Suprapubic skin (tissue), 4 donors: ENCODE measurements at regions not wholly inside any gene's neighbourhood (a gene's known extent, or its start where the extent isn't known, plus 50 kb on each side); places are given as distances from the start of the nearest gene placed in this dataset.

ENCODE experiments used
- DNase-seq, 2 donors: peaks; one replicate each; pipeline ENCODE4 v3.0.0-alpha.2; 2019; ENCODE audit warnings: low spot score in 2 of 2
- H3K27ac ChIP-seq: fragments of 200-600 bp; sonication (generic); one replicate; pipeline ENCODE4 v1.5.1; 2019
- H3K27me3 ChIP-seq: fragments of 200-600 bp; sonication (generic); one replicate; pipeline ENCODE4 v1.5.1; 2019
- H3K36me3 ChIP-seq: fragments of 200-600 bp; sonication (generic); one replicate; pipeline ENCODE4 v1.5.1; 2019
- H3K4me1 ChIP-seq: fragments of 200-600 bp; sonication (generic); one replicate; pipeline ENCODE4 v1.5.1; 2019
- H3K4me3 ChIP-seq: fragments of 200-600 bp; sonication (generic); one replicate; pipeline ENCODE4 v1.5.1; 2019; ENCODE audit warnings: mild to moderate bottlenecking
- H3K9me3 ChIP-seq: fragments of 200-600 bp; sonication (generic); one replicate; pipeline ENCODE4 v1.5.1; 2019
- EP300 ChIP-seq: sonication (generic); formaldehyde crosslinking; IDR thresholded peaks from one replicate; pipeline ENCODE4 v1.6.1; 2017; ENCODE audit warnings: antibody characterized with exemption
- POLR2A ChIP-seq, 2 donors: fragments of 450-650 bp; IDR thresholded peaks; one replicate each; pipeline ENCODE4 v1.6.1; 2017; ENCODE audit warnings: antibody characterized with exemption in 2 of 2, mild to moderate bottlenecking in 2 of 2, moderate library complexity in 2 of 2
- POLR2AphosphoS5 ChIP-seq, 3 donors: sonication (generic); formaldehyde crosslinking; IDR thresholded peaks; one replicate each; pipeline ENCODE4 v1.6.1; 2017; ENCODE audit warnings: antibody characterized with exemption in 3 of 3
- WGBS: methylation state at CpG from one replicate; pipeline ENCODE4 v1.1.5; 2018; 5-methylcytosine and 5-hydroxymethylcytosine counted together
- TF ChIP-seq, protein P1 (sequence below), 2 donors: fragments of 200-600 bp in 1 of 2; fragments of 450-650 bp in 1 of 2; sonication (generic) in 1 of 2; IDR thresholded peaks; one replicate each; pipeline ENCODE4 v1.5.1; 2016 to 2019; ENCODE audit warnings: antibody characterized with exemption in 2 of 2, mild to moderate bottlenecking in 1 of 2, moderate library complexity in 1 of 2

DNA sequence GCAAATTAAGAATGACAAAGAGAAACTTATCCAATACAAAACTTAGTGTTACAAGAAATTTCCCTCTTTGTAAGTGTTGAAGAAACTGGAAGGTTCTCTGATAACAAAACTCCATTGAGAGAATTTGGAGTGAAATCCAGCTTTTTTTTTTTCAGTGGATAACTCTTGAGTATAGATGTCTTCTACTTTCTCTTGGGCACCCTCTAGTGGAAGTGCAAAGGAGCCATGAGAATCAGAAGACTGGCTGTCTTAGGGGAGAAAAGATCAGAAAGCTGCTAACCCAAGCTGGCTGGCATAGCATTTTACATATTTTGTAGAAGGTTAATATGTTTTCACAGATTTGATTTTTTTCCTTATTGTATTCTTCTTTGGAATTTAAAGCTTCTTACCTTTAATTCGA lies 138.8 kb upstream of the SATB2 start:
- no peaks in the 10 kb centered on the region for H3K27me3 ChIP-seq
- TF ChIP-seq, protein P1, sequence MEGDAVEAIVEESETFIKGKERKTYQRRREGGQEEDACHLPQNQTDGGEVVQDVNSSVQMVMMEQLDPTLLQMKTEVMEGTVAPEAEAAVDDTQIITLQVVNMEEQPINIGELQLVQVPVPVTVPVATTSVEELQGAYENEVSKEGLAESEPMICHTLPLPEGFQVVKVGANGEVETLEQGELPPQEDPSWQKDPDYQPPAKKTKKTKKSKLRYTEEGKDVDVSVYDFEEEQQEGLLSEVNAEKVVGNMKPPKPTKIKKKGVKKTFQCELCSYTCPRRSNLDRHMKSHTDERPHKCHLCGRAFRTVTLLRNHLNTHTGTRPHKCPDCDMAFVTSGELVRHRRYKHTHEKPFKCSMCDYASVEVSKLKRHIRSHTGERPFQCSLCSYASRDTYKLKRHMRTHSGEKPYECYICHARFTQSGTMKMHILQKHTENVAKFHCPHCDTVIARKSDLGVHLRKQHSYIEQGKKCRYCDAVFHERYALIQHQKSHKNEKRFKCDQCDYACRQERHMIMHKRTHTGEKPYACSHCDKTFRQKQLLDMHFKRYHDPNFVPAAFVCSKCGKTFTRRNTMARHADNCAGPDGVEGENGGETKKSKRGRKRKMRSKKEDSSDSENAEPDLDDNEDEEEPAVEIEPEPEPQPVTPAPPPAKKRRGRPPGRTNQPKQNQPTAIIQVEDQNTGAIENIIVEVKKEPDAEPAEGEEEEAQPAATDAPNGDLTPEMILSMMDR (IDR thresholded peaks at IDR 0.05): no peak
- no peak for TF ChIP-seq POLR2A (IDR thresholded peaks at IDR 0.05)
- TF ChIP-seq EP300: no peak
- no peak for TF ChIP-seq POLR2AphosphoS5 (IDR thresholded peaks at IDR 0.05)
- no peak for DNase-seq
- no peak overlapping the region for H3K27ac ChIP-seq
- no peaks in the 10 kb centered on the region for H3K36me3 ChIP-seq
- 63% methylated on average over 1 of the region's 1 CpG for WGBS
- H3K4me3 ChIP-seq: no peak overlapping the region
- H3K9me3 ChIP-seq: no peaks in the 10 kb centered on the region
- H3K4me1 ChIP-seq: no peaks in the 10 kb centered on the region

DNA sequence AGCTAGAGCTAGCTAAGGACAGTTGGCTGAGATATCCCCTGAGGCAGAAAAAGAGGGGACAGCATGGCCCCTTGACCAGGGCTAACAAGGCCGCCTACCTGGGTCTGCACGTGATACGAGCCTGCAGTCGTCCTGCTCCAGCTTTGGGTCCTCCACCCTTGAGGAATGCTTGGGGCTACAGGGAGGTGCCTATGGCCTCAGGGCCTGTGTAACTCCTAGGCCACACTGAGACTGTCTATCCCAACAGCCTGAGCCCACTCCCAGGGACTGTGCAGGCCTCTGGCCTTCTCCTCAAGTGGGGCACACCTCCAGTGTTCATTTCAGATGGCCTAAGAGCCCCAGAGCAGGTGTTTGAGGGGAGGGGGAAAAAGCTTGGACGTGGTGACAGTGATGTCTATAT lies 136.7 kb upstream of the SATB2 start:
- Histone ChIP-seq H3K36me3 (no peaks in the 10 kb centered on the region), H3K9me3 (no peaks in the 10 kb centered on the region), H3K27ac (no peak overlapping the region), H3K4me1 (no peaks in the 10 kb centered on the region), H3K4me3 (no peak overlapping the region), H3K27me3 (no peaks in the 10 kb centered on the region)
- WGBS: 92% methylated on average over 4 of the region's 5 CpGs
- DNase-seq: no peak
- TF ChIP-seq EP300 (no peak), POLR2A (IDR thresholded peaks at IDR 0.05) (no peak), POLR2AphosphoS5 (IDR thresholded peaks at IDR 0.05) (no peak)
- TF ChIP-seq, protein P1 (IDR thresholded peaks at IDR 0.05): no peak

DNA sequence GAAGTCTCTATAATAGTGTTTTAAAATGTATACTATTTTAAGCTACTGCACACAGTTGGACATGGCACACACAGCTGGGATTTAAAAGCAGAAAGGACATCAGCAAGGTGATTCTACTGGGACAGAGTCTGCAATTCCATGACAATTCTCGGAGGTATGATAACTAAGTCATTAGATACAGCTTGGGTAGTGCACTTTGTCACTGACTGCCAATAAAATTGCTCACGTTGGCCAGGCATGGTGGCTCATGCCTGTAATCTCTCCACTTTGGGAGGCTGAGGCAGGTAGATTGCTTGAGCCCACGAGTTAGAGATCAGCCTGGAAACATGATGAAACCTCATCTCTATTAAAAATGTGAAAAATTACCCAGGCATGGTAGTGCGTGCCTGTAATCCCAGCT lies 134.1 kb upstream of the SATB2 start:
- 74% methylated on average over 4 of the region's 4 CpGs for WGBS

DNA sequence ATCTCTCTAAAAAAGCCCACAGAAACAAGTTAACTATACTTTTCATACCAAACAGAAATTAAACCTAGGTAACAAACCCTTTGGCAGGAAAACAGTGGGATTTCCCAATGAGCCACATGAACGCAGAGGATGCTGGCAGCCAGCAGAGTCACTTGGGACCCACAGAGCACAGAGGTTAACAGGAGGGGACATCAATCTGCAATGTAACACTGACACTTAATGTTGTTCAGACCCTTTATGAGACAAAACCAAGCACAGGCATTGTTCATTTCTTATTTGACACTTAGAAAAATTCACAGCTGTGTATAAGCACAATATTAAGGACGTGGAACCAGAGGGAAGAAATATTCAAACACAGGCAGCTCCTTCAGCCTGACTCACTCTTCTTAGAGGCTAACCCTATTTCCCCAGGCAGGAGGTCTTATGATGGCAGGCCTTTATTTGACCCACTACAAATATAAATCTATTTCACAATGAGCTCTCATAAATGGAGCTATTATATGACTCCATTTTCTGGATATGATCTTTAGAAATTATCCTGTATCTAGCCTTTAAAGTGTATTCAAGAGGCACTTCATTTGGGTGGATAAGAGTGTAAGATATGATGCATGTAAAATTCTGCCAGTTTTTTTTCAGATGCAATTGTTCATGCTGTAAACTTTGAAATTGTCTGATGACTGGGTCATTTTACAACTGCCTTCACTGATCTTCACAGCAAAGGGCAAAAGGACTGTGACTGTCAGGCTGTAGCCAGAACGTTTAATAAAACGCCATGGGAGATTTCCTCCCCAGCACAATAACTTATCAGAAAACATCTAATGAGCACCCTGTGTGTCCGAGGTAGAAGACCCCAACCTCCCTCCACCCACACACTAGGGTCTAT lies 132.8 kb upstream of the SATB2 start:
- Histone ChIP-seq H3K36me3 (no peaks in the 10 kb centered on the region), H3K4me3 (no peak overlapping the region), H3K4me1 (no peaks in the 10 kb centered on the region), H3K27me3 (no peaks in the 10 kb centered on the region), H3K27ac (no peak overlapping the region), H3K9me3 (no peaks in the 10 kb centered on the region)
- no peak for TF ChIP-seq POLR2AphosphoS5 (IDR thresholded peaks at IDR 0.05)
- TF ChIP-seq, protein P1 (IDR thresholded peaks at IDR 0.05): no peak
- no peak for TF ChIP-seq POLR2A (IDR thresholded peaks at IDR 0.05)
- TF ChIP-seq EP300: no peak
- no peak for DNase-seq
- WGBS: 60% methylated on average over 5 of the region's 5 CpGs

More for the DNA sequence above, 134.1 kb upstream of the SATB2 start:
- Histone ChIP-seq H3K27ac (no peak overlapping the region), H3K27me3 (no peaks in the 10 kb centered on the region), H3K36me3 (no peaks in the 10 kb centered on the region), H3K9me3 (no peaks in the 10 kb centered on the region), H3K4me1 (no peaks in the 10 kb centered on the region), H3K4me3 (no peak overlapping the region)
- TF ChIP-seq EP300 (no peak), POLR2A (IDR thresholded peaks at IDR 0.05) (no peak), POLR2AphosphoS5 (IDR thresholded peaks at IDR 0.05) (no peak)
- TF ChIP-seq, protein P1 (IDR thresholded peaks at IDR 0.05): no peak
- no peak for DNase-seq

DNA sequence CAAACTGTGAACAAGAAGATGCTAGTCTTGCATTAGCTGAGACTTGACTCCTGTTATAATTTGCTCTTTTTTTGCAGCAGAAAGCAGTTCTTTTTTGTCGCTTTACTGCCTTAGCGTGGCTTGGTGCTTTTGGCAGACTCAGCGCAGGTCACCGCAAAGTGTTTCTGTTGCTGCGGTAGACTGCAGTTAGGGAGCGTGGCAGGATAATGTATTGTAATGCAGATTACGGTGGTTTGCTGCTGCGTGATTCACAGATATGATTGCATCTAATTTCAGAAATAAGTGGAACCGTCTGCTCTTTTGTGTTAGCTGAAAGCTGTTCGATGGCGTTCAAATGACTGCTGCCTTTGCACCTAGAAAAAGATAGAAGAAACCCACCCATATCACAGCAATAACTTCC lies 131.6 kb upstream of the SATB2 start:
- TF ChIP-seq, protein P1 (IDR thresholded peaks at IDR 0.05): no peak
- TF ChIP-seq EP300: no peak
- no peak for TF ChIP-seq POLR2A (IDR thresholded peaks at IDR 0.05)
- TF ChIP-seq POLR2AphosphoS5 (IDR thresholded peaks at IDR 0.05): no peak
- WGBS: 65% methylated on average over 11 of the region's 11 CpGs
- H3K9me3 ChIP-seq: no peaks in the 10 kb centered on the region

More for the DNA sequence above, 131.6 kb upstream of the SATB2 start:
- Histone ChIP-seq H3K4me3 (no peak overlapping the region), H3K27ac (no peak overlapping the region), H3K4me1 (no peaks in the 10 kb centered on the region), H3K36me3 (no peaks in the 10 kb centered on the region), H3K27me3 (no peaks in the 10 kb centered on the region)
- DNase-seq: no peak
